ENCODE measurements at regions not wholly inside any gene's neighbourhood (a gene's known extent, or its start where the extent isn't known, plus 50 kb on each side); places are given as distances from the start of the nearest gene placed in this dataset.

GRCh38 chr12:60259225-60259624 is 663.4 kb downstream of the SLC16A7 start:
- no peak for TF ChIP-seq CTCF (conservative IDR thresholded peaks at IDR 0.05 in 1 of 2, IDR thresholded peaks at IDR 0.05 in 1 of 2; ENCODE audit: low read depth in 1 of 2, low read length in 2 of 2)
- no peak for TF ChIP-seq EZH2 (IDR thresholded peaks at IDR 0.05; ENCODE audit: low read length, missing control alignments)

Measured in fibroblast of lung (primary cell).